HCT116 (cell line): ENCODE measurements at regions not wholly inside any gene's neighbourhood (a gene's known extent, or its start where the extent isn't known, plus 50 kb on each side); places are given as distances from the start of the nearest gene placed in this dataset.

Experiments
- EZH2 ChIP-seq: fragments of 200-600 bp; sonication (generic); IDR thresholded peaks from 2 replicates; pipeline ENCODE4 v1.6.1; 2017; ENCODE audit warnings: antibody characterized with exemption, mixed run types
- EZH2phosphoT487 ChIP-seq: fragments of 200-600 bp; IDR thresholded peaks from 2 replicates; pipeline ENCODE4 v1.6.1; 2018; ENCODE audit warnings: antibody characterized with exemption, borderline replicate concordance
- JUND ChIP-seq: IDR thresholded peaks from 2 replicates; pipeline ENCODE4 v1.6.1; 2012
- POLR2AphosphoS5 ChIP-seq: IDR thresholded peaks from 2 replicates; pipeline ENCODE4 v1.6.1; 2011; ENCODE audit warnings: mild to moderate bottlenecking, low read depth, low read length, moderate library complexity
- SIN3A ChIP-seq: IDR thresholded peaks from 2 replicates; pipeline ENCODE4 v1.6.1; 2012; ENCODE audit warnings: low read depth
- TF ChIP-seq, protein P1 (sequence below), 3 experiments: fragments of 200-600 bp in 1 of 3; sonication (generic) in 1 of 3; IDR thresholded peaks in 2 of 3; conservative IDR thresholded peaks in 1 of 3; 2 replicates each; pipeline ENCODE4 v1.5.1; 2012 to 2017; ENCODE audit warnings: low read depth in 2 of 3, low read length in 2 of 3, antibody characterized with exemption in 1 of 3, borderline replicate concordance in 1 of 3, control low read depth in 1 of 3, mild to moderate bottlenecking in 1 of 3, mixed read lengths in 1 of 3, mixed run types in 1 of 3, moderate library complexity in 1 of 3; ENCODE audit not compliant: insufficient read depth in 1 of 3

DNA sequence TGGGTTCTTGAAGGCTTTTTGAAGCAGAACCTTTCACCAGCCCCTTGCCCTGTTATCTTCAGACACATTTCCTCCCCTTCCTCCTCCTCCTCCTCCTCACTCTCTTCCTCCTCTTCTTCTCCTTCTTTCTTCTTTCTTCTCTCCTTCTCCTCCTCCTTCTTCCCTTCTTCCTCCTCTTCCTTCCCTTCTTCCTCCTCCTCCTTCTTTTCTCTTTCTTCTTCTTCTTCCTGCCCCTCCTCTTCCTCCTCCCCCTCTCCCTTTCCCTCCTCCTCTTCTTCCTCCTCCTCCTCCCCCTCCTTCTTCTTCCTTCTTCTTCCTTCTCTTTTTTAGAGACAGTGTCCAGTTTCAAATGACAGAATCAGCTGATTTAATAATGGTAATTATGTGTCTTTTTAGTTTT is 226.0 kb downstream of the DKK2 start:
- TF ChIP-seq POLR2AphosphoS5: no peak
- no peak for TF ChIP-seq SIN3A
- TF ChIP-seq, protein P1, sequence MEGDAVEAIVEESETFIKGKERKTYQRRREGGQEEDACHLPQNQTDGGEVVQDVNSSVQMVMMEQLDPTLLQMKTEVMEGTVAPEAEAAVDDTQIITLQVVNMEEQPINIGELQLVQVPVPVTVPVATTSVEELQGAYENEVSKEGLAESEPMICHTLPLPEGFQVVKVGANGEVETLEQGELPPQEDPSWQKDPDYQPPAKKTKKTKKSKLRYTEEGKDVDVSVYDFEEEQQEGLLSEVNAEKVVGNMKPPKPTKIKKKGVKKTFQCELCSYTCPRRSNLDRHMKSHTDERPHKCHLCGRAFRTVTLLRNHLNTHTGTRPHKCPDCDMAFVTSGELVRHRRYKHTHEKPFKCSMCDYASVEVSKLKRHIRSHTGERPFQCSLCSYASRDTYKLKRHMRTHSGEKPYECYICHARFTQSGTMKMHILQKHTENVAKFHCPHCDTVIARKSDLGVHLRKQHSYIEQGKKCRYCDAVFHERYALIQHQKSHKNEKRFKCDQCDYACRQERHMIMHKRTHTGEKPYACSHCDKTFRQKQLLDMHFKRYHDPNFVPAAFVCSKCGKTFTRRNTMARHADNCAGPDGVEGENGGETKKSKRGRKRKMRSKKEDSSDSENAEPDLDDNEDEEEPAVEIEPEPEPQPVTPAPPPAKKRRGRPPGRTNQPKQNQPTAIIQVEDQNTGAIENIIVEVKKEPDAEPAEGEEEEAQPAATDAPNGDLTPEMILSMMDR (IDR thresholded peaks at IDR 0.05 in 2 of 3, conservative IDR thresholded peaks at IDR 0.05 in 1 of 3; ENCODE audit: borderline replicate concordance in 1 of 3, insufficient read depth in 1 of 3, low read depth in 2 of 3, low read length in 2 of 3): no peak
- no peak for TF ChIP-seq EZH2phosphoT487
- TF ChIP-seq JUND: no peak
- TF ChIP-seq EZH2: no peak
